H1 (cell line): ENCODE measurements at regions not wholly inside any gene's neighbourhood (a gene's known extent, or its start where the extent isn't known, plus 50 kb on each side); places are given as distances from the start of the nearest gene placed in this dataset.

ENCODE experiments used
- CTCF ChIA-PET: fragments of 300-600 bp; sonication (Branson Sonifier 250); formaldehyde crosslinking; loops from one replicate; lab custom pipeline; 2021; ENCODE audit not compliant: partially characterized antibody; lab: Charles Lee
- POLR2A ChIA-PET: fragments of 300-600 bp; sonication (Branson Sonifier 250); formaldehyde crosslinking; loops from one replicate; lab custom pipeline; 2021; ENCODE audit warnings: inconsistent platforms; ENCODE audit not compliant: partially characterized antibody; lab: Charles Lee
- DNase-seq, 2 experiments: peaks; one replicate each; pipeline versions ENCODE4 v3.0.0 to v3.0.0-alpha.2; 2010 to 2022; ENCODE audit warnings: low spot score in 2 of 2, low read depth in 1 of 2, mixed read lengths in 1 of 2
- FAIRE-seq: peaks from 2 replicates; lab custom pipeline; 2011; peaks lifted over from hg19 to GRCh38; lab: Jason Lieb, UNC
- H2AFZ ChIP-seq: 2 replicates; pipeline ENCODE4 v1.8.1; 2012; ENCODE audit warnings: low read length, inconsistent platforms
- H2AK5ac ChIP-seq: 2 replicates; pipeline ENCODE4 v1.6.1; 2013; ENCODE audit warnings: low read depth, low read length
- H2BK120ac ChIP-seq: replicated peaks from 2 replicates; pipeline ENCODE3; 2013; ENCODE audit warnings: low read depth, low read length, inconsistent platforms
- H2BK12ac ChIP-seq: 2 replicates; pipeline ENCODE4 v1.6.1; 2013; ENCODE audit warnings: low read depth, low read length
- H2BK15ac ChIP-seq: 2 replicates; pipeline ENCODE4 v1.6.1; 2013; ENCODE audit warnings: low read length
- H2BK20ac ChIP-seq: 2 replicates; pipeline ENCODE4 v1.6.1; 2013; ENCODE audit warnings: low read length
- H2BK5ac ChIP-seq: 2 replicates; pipeline ENCODE4 v1.6.1; 2013; ENCODE audit warnings: low read depth, low read length
- H3K14ac ChIP-seq: 2 replicates; pipeline ENCODE4 v1.6.1; 2013; ENCODE audit warnings: inconsistent platforms; ENCODE audit not compliant: insufficient read length
- H3K18ac ChIP-seq: 2 replicates; pipeline ENCODE4 v1.6.1; 2013; ENCODE audit warnings: low read length; ENCODE audit errors: extremely low read depth
- H3K23ac ChIP-seq: 2 replicates; pipeline ENCODE4 v1.6.1; 2013; ENCODE audit warnings: inconsistent platforms; ENCODE audit not compliant: insufficient read length
- H3K23me2 ChIP-seq: 2 replicates; pipeline ENCODE4 v1.6.1; 2013; ENCODE audit warnings: low read depth, low read length
- H3K27ac ChIP-seq: 2 replicates; pipeline ENCODE4 v1.6.1; 2011; ENCODE audit warnings: low read depth, low read length, inconsistent platforms
- H3K27me3 ChIP-seq, 4 experiments: replicated peaks in 1 of 4; 1 replicate in 1 of 4; 2 replicates in 3 of 4; pipeline versions ENCODE4 v1.6.1 to v1.8.1; 2011 to 2013; ENCODE audit warnings: low read length in 3 of 4, mild to moderate bottlenecking in 3 of 4, inconsistent platforms in 2 of 4, mixed read lengths in 2 of 4, moderate library complexity in 1 of 4; ENCODE audit not compliant: control insufficient read depth in 3 of 4, insufficient read depth in 3 of 4; ENCODE audit errors: extremely low read depth in 1 of 4
- H3K36me3 ChIP-seq, 4 experiments: 2 replicates each; pipeline versions ENCODE4 v1.6.1 to v1.8.1; 2011 to 2013; ENCODE audit warnings: mild to moderate bottlenecking in 4 of 4, low read length in 3 of 4, moderate library complexity in 2 of 4, control low read depth in 1 of 4, inconsistent platforms in 1 of 4; ENCODE audit not compliant: insufficient read depth in 4 of 4, control insufficient read depth in 2 of 4
- H3K4ac ChIP-seq: replicated peaks from 2 replicates; pipeline ENCODE3; 2013; ENCODE audit warnings: low read length, low read depth, mixed read lengths, inconsistent platforms; ENCODE audit not compliant: insufficient read length
- H3K4me1 ChIP-seq, 4 experiments: replicated peaks in 1 of 4; 1 replicate in 1 of 4; 2 replicates in 3 of 4; pipeline versions ENCODE4 v1.6.1 to v1.8.1; 2011 to 2013; ENCODE audit warnings: low read length in 3 of 4, inconsistent platforms in 2 of 4, mixed read lengths in 1 of 4; ENCODE audit not compliant: insufficient read depth in 4 of 4, control insufficient read depth in 3 of 4
- H3K4me2 ChIP-seq, 2 experiments: 2 replicates each; pipeline versions ENCODE4 v1.6.1 to v1.8.1; 2011 to 2013; ENCODE audit warnings: low read depth in 2 of 2, low read length in 2 of 2, control low read depth in 1 of 2, inconsistent platforms in 1 of 2, mild to moderate bottlenecking in 1 of 2; ENCODE audit not compliant: insufficient read depth in 1 of 2
- H3K4me3 ChIP-seq, 4 experiments: fragments of 200-600, 300-600 bp in 1 of 4; sonication (generic), shearing (Covaris generic), sonication (Bioruptor Twin) in 1 of 4; 2 replicates each; pipeline versions ENCODE4 v1.5.1 to v1.8.1; 2011 to 2016; ENCODE audit warnings: low read length in 4 of 4, low read depth in 3 of 4, control low read depth in 2 of 4, inconsistent platforms in 2 of 4, mild to moderate bottlenecking in 2 of 4, mixed read lengths in 1 of 4, moderate library complexity in 1 of 4; ENCODE audit not compliant: insufficient read depth in 2 of 4; ENCODE audit errors: extremely low read depth in 1 of 4
- H3K56ac ChIP-seq: replicated peaks from 2 replicates; pipeline ENCODE3; 2013; ENCODE audit warnings: low read depth, mild to moderate bottlenecking, mixed read lengths, low read length, inconsistent platforms; ENCODE audit not compliant: insufficient read length
- H3K79me1 ChIP-seq: 2 replicates; pipeline ENCODE4 v1.6.1; 2013; ENCODE audit warnings: low read depth, low read length, control low read depth
- H3K79me2 ChIP-seq, 2 experiments: 2 replicates each; pipeline versions ENCODE4 v1.6.1 to v1.8.1; 2012 to 2013; ENCODE audit warnings: low read length in 2 of 2, mild to moderate bottlenecking in 2 of 2, inconsistent platforms in 1 of 2; ENCODE audit not compliant: insufficient read depth in 2 of 2, control insufficient read depth in 1 of 2
- H3K9ac ChIP-seq, 4 experiments: replicated peaks in 1 of 4; 1 replicate in 1 of 4; 2 replicates in 3 of 4; pipeline versions ENCODE4 v1.6.1 to v1.8.1; 2011 to 2013; ENCODE audit warnings: low read depth in 3 of 4, low read length in 3 of 4, control low read depth in 2 of 4, mild to moderate bottlenecking in 2 of 4, moderate library complexity in 2 of 4, inconsistent platforms in 1 of 4; ENCODE audit errors: extremely low read depth in 1 of 4
- H3K9me3 ChIP-seq, 2 experiments: 2 replicates each; pipeline versions ENCODE4 v1.6.1 to v1.8.1; 2012 to 2013; ENCODE audit warnings: mild to moderate bottlenecking in 2 of 2, moderate library complexity in 2 of 2, control low read depth in 1 of 2, inconsistent platforms in 1 of 2, low read depth in 1 of 2, low read length in 1 of 2, mixed read lengths in 1 of 2; ENCODE audit not compliant: insufficient read depth in 2 of 2
- H4K20me1 ChIP-seq, 2 experiments: replicated peaks in 1 of 2; 2 replicates each; pipeline versions ENCODE3 to v1.8.1; 2011 to 2013; ENCODE audit warnings: inconsistent platforms in 2 of 2, low read length in 2 of 2, mild to moderate bottlenecking in 1 of 2; ENCODE audit not compliant: insufficient read depth in 2 of 2, control insufficient read depth in 1 of 2
- H4K5ac ChIP-seq: 2 replicates; pipeline ENCODE4 v1.6.1; 2013; ENCODE audit warnings: low read length, low read depth, mixed read lengths, inconsistent platforms; ENCODE audit not compliant: insufficient read length
- H4K8ac ChIP-seq: 2 replicates; pipeline ENCODE4 v1.8.0; 2013; ENCODE audit warnings: mild to moderate bottlenecking, moderate library complexity, low read length, inconsistent platforms; ENCODE audit not compliant: insufficient read depth; ENCODE audit errors: extremely low read depth
- H4K91ac ChIP-seq: replicated peaks from 2 replicates; pipeline ENCODE3; 2013; ENCODE audit warnings: low read length, mixed read lengths, inconsistent platforms; ENCODE audit not compliant: insufficient read length
- BCL11A ChIP-seq, 2 experiments: IDR thresholded peaks; one replicate each; pipeline ENCODE4 v1.6.1; 2011; ENCODE audit warnings: low read depth in 2 of 2, low read length in 2 of 2, mild to moderate bottlenecking in 2 of 2
- BRCA1 ChIP-seq: IDR thresholded peaks from 2 replicates; pipeline ENCODE4 v1.6.1; 2012; ENCODE audit warnings: low read depth, low read length, improper control_type of control experiment
- CBX5 ChIP-seq: fragments of 300-800, 300-1000 bp; sonication (generic); IDR thresholded peaks from 2 replicates; pipeline ENCODE4 v1.7.1; 2016; ENCODE audit warnings: antibody characterized with exemption, low read length, low read depth
- CTCF ChIP-seq, 3 experiments: IDR thresholded peaks; 1 replicate in 2 of 3; 2 replicates in 1 of 3; pipeline versions ENCODE4 v1.5.1 to v1.6.1; 2011; ENCODE audit warnings: low read length in 3 of 3, mild to moderate bottlenecking in 3 of 3, inconsistent platforms in 2 of 3, low read depth in 1 of 3, moderate library complexity in 1 of 3; ENCODE audit not compliant: insufficient read depth in 1 of 3; ENCODE audit errors: control extremely low read depth in 1 of 3
- EGR1 ChIP-seq: IDR thresholded peaks from 2 replicates; pipeline ENCODE4 v1.6.1; 2011; ENCODE audit warnings: low read depth, low read length, borderline replicate concordance
- GABPA ChIP-seq: IDR thresholded peaks from 2 replicates; pipeline ENCODE4 v1.6.1; 2011; ENCODE audit warnings: mild to moderate bottlenecking, low read length, moderate library complexity, borderline replicate concordance; ENCODE audit not compliant: insufficient read depth
- HDAC6 ChIP-seq: IDR thresholded peaks from one replicate; pipeline ENCODE4 v1.7.1; 2012; ENCODE audit warnings: low read depth, mild to moderate bottlenecking, inconsistent platforms, low read length, moderate library complexity
- JUN ChIP-seq: IDR thresholded peaks from 2 replicates; pipeline ENCODE4 v1.6.1; 2011; ENCODE audit warnings: low read depth, mild to moderate bottlenecking, improper control_type of control experiment, low read length
- KDM5A ChIP-seq: fragments of 200-600 bp; IDR thresholded peaks from 2 replicates; pipeline ENCODE4 v1.7.1; 2012; ENCODE audit warnings: mild to moderate bottlenecking, low read length, inconsistent platforms, mixed read lengths
- MAFK ChIP-seq: IDR thresholded peaks from 2 replicates; pipeline ENCODE4 v1.6.1; 2012; ENCODE audit warnings: low read depth, mild to moderate bottlenecking, improper control_type of control experiment, low read length
- POU5F1 ChIP-seq: IDR thresholded peaks from 2 replicates; pipeline ENCODE4 v1.6.1; 2011; ENCODE audit warnings: low read depth, mild to moderate bottlenecking, low read length, moderate library complexity
- SIRT6 ChIP-seq: IDR thresholded peaks from one replicate; pipeline ENCODE4 v1.7.1; 2012; ENCODE audit warnings: low read length, inconsistent platforms
- SP1 ChIP-seq: IDR thresholded peaks from 2 replicates; pipeline ENCODE4 v1.6.1; 2011; ENCODE audit warnings: low read depth, low read length
- SRF ChIP-seq: IDR thresholded peaks from 2 replicates; pipeline ENCODE4 v1.6.1; 2011; ENCODE audit warnings: mild to moderate bottlenecking, low read depth, low read length, moderate library complexity
- TEAD4 ChIP-seq: IDR thresholded peaks from 2 replicates; pipeline ENCODE4 v1.6.1; 2012; ENCODE audit warnings: low read depth, low read length, inconsistent platforms, mixed read lengths

GRCh38 chr16:63776437-63776836, 1345.4 kb downstream of the CDH11 start:
- Histone ChIP-seq H4K5ac (no peak overlapping the region), H3K4ac (no peak overlapping the region), H3K27ac (no peak overlapping the region), H3K23me2 (no peaks in the 10 kb centered on the region), H4K8ac (no peak overlapping the region), H3K56ac (no peak overlapping the region), H2AK5ac (no peak overlapping the region), H3K79me1 (no peaks in the 10 kb centered on the region), H3K23ac (no peak overlapping the region), H2BK15ac (no peak overlapping the region), H3K9me3 (no peaks in the 10 kb centered on the region), H3K36me3 (no peaks in the 10 kb centered on the region), H2AFZ (no peak overlapping the region), H2BK12ac (no peak overlapping the region), H2BK20ac (no peak overlapping the region), H3K4me1 (no peaks in the 10 kb centered on the region), H3K18ac (no peak overlapping the region), H2BK5ac (no peak overlapping the region), H4K20me1 (no peaks in the 10 kb centered on the region), H3K9ac (no peak overlapping the region), H3K14ac (no peak overlapping the region), H3K79me2 (no peaks in the 10 kb centered on the region), H3K27me3 (no peaks in the 10 kb centered on the region), H3K4me2 (no peak overlapping the region), H2BK120ac (no peak overlapping the region), H3K4me3 (no peak overlapping the region), H4K91ac (no peak overlapping the region)
- ChIA-PET CTCF (no interaction called here), POLR2A (no interaction called here)
- FAIRE-seq (no peak), DNase-seq (no peak)
- no peak for TF ChIP-seq POU5F1
- no peak for TF ChIP-seq SRF
- no peak for TF ChIP-seq MAFK
- TF ChIP-seq GABPA, result no peak
- no peak for TF ChIP-seq HDAC6
- TF ChIP-seq BCL11A (IDR thresholded peaks at IDR 0.05; ENCODE audit: low read depth in 2 of 2, low read length in 2 of 2), result no peak
- TF ChIP-seq SIRT6, result no peak
- TF ChIP-seq EGR1, result no peak
- no peak for TF ChIP-seq TEAD4
- no peak for TF ChIP-seq KDM5A
- TF ChIP-seq CTCF (IDR thresholded peaks at IDR 0.05; ENCODE audit: control extremely low read depth in 1 of 3, insufficient read depth in 1 of 3, low read depth in 1 of 3, low read length in 3 of 3), result no peak
- TF ChIP-seq JUN, result no peak
- TF ChIP-seq BRCA1, result no peak
- TF ChIP-seq SP1, result no peak
- TF ChIP-seq CBX5, result no peak
